OCI-LY7 (cell line): ENCODE measurements at regions not wholly inside any gene's neighbourhood (a gene's known extent, or its start where the extent isn't known, plus 50 kb on each side); places are given as distances from the start of the nearest gene placed in this dataset.

Experiments used
- EZH2phosphoT487 ChIP-seq: fragments of 200-600 bp; sonication (generic); IDR thresholded peaks from 2 replicates; pipeline ENCODE4 v1.6.1; 2018; ENCODE audit warnings: low read depth, borderline replicate concordance, mild to moderate bottlenecking, mixed run types, antibody characterized with exemption, low read length, moderate library complexity, mixed read lengths
- TF ChIP-seq, protein P1 (sequence below): fragments of 200-600 bp; sonication (generic); conservative IDR thresholded peaks from 2 replicates; pipeline ENCODE4 v1.5.1; 2014; ENCODE audit warnings: mild to moderate bottlenecking, antibody characterized with exemption, low read length, moderate library complexity, mixed read lengths

DNA sequence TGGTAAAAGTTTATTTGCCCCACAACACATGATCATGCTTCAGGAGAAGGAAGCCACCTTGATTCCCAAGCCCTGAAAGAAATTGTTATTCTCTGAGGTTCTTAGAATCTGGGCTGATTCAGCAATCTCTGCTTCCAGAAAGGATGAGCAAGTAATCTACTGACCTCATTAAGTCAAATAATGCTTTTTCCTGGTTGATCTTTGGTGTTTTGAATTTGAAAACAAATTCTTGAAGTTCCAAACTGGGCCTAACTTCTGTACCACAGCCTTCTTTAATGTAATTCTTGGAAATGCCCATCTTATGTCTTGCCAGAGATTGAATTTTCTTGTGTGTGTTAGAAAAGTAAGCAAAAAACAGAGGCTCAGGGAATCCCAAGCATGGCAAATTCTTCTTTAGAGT, 319.2 kb upstream of the DDHD1 start:
- TF ChIP-seq, protein P1, sequence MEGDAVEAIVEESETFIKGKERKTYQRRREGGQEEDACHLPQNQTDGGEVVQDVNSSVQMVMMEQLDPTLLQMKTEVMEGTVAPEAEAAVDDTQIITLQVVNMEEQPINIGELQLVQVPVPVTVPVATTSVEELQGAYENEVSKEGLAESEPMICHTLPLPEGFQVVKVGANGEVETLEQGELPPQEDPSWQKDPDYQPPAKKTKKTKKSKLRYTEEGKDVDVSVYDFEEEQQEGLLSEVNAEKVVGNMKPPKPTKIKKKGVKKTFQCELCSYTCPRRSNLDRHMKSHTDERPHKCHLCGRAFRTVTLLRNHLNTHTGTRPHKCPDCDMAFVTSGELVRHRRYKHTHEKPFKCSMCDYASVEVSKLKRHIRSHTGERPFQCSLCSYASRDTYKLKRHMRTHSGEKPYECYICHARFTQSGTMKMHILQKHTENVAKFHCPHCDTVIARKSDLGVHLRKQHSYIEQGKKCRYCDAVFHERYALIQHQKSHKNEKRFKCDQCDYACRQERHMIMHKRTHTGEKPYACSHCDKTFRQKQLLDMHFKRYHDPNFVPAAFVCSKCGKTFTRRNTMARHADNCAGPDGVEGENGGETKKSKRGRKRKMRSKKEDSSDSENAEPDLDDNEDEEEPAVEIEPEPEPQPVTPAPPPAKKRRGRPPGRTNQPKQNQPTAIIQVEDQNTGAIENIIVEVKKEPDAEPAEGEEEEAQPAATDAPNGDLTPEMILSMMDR = no peak
- no peak for TF ChIP-seq EZH2phosphoT487
